GM19351 (cell line): ENCODE measurements at regions not wholly inside any gene's neighbourhood (a gene's known extent, or its start where the extent isn't known, plus 50 kb on each side); places are given as distances from the start of the nearest gene placed in this dataset.

ENCODE experiments used
- ATAC-seq: cut with Tn5 transposase; IDR thresholded peaks from one replicate; pipeline ENCODE4 v1.9.1; 2021; ENCODE audit warnings: mild to moderate bottlenecking, moderate library complexity; ENCODE audit not compliant: unreplicated experiment

GRCh38 chr4:185862340-185862739 is 50.3 kb upstream of the SORBS2 start:
- no peak for ATAC-seq

- ATAC-seq = no peak
Observed at GRCh38 chr4:185863946-185864345, 52.0 kb upstream of the SORBS2 start.

- ATAC-seq = no peak
Observed at GRCh38 chr4:185865901-185866328, 53.9 kb upstream of the SORBS2 start.

- ATAC-seq = no peak
Observed at GRCh38 chr4:185867770-185868169, 55.8 kb upstream of the SORBS2 start.

GRCh38 chr4:185868983-185869382 is 57.0 kb upstream of the SORBS2 start:
- no peak for ATAC-seq

GRCh38 chr4:185869427-185869826 is 57.4 kb upstream of the SORBS2 start:
- no peak for ATAC-seq

GRCh38 chr4:185870366-185870765 is 58.4 kb upstream of the SORBS2 start:
- no peak for ATAC-seq

GRCh38 chr4:185872747-185873380 is 60.9 kb upstream of the SORBS2 start:
- no peak for ATAC-seq

- no peak for ATAC-seq
Observed at GRCh38 chr4:185874516-185875230, 62.7 kb upstream of the SORBS2 start.

GRCh38 chr4:185875316-185875907 is 63.4 kb upstream of the SORBS2 start:
- no peak for ATAC-seq

- ATAC-seq = no peak
Observed at GRCh38 chr4:185878633-185879032, 66.6 kb upstream of the SORBS2 start.

- no peak for ATAC-seq
Observed at GRCh38 chr4:185879666-185880312, 67.8 kb upstream of the SORBS2 start.

GRCh38 chr4:185880571-185880970 is 68.6 kb upstream of the SORBS2 start:
- ATAC-seq = no peak

GRCh38 chr4:185881430-185881829 is 69.4 kb upstream of the SORBS2 start:
- ATAC-seq = no peak

GRCh38 chr4:185883591-185883990 is 71.6 kb upstream of the SORBS2 start:
- no peak for ATAC-seq

GRCh38 chr4:185885075-185885474 is 73.1 kb upstream of the SORBS2 start:
- no peak for ATAC-seq

GRCh38 chr4:185885604-185886003 is 73.6 kb upstream of the SORBS2 start:
- ATAC-seq = no peak

GRCh38 chr4:185886832-185887524 is 75.0 kb upstream of the SORBS2 start:
- ATAC-seq = peak; percentile 64

- no peak for ATAC-seq
Observed at GRCh38 chr4:185888676-185889075, 76.7 kb upstream of the SORBS2 start.

- ATAC-seq = no peak
Observed at GRCh38 chr4:185889585-185889984, 77.6 kb upstream of the SORBS2 start.

GRCh38 chr4:185890196-185890595 is 78.2 kb upstream of the SORBS2 start:
- no peak for ATAC-seq
